A549 (cell line): ENCODE measurements at regions not wholly inside any gene's neighbourhood (a gene's known extent, or its start where the extent isn't known, plus 50 kb on each side); places are given as distances from the start of the nearest gene placed in this dataset.

Experiments used
- ATAC-seq, 2 experiments: fragments of 200-7000 bp in 1 of 2; fragments of >200 bp in 1 of 2; cut with Nextera tagmentation in 1 of 2; cut with Tn5 transposase in 1 of 2; 3 replicates each; pipeline versions ENCODE4 v1.8.0 to v1.9.1; 2018 to 2020; ENCODE audit warnings: mild to moderate bottlenecking in 1 of 2, moderate library complexity in 1 of 2
- CTCF ChIA-PET: fragments of 300-600 bp; sonication (Branson Sonifier 250); formaldehyde crosslinking; extraction: SDS; loops from one replicate; lab custom pipeline; 2021; ENCODE audit warnings: antibody characterized with exemption, inconsistent platforms; lab: Yijun Ruan, JAX
- POLR2A ChIA-PET: fragments of 350-600 bp; formaldehyde crosslinking; extraction: SDS; loops from one replicate; lab custom pipeline; 2021; ENCODE audit warnings: antibody characterized with exemption, inconsistent platforms; lab: Yijun Ruan, JAX
- DNase-seq, 2 experiments: peaks; one replicate each; pipeline versions ENCODE4 v3.0.0 to v3.0.0-alpha.2; 2011 to 2016; ENCODE audit warnings: low read depth in 1 of 2, low spot score in 1 of 2
- FAIRE-seq: peaks from 2 replicates; lab custom pipeline; 2011; peaks lifted over from hg19 to GRCh38; lab: Jason Lieb, UNC
- H3K27ac ChIP-seq, 2 experiments: fragments of >200 bp; sonication (Bioruptor Twin); formaldehyde crosslinking; 3 replicates each; pipeline ENCODE4 v1.5.1; 2016 to 2017
- H3K4me1 ChIP-seq: fragments of >200 bp; sonication (Bioruptor Twin); formaldehyde crosslinking; 3 replicates; pipeline ENCODE4 v1.6.1; 2016
- H3K4me2 ChIP-seq: fragments of >200 bp; sonication (Bioruptor Twin); formaldehyde crosslinking; 3 replicates; pipeline ENCODE4 v1.6.1; 2016
- H3K4me3 ChIP-seq: fragments of >200 bp; sonication (Bioruptor Twin); formaldehyde crosslinking; 3 replicates; pipeline ENCODE4 v1.5.1; 2016
- H3K9me3 ChIP-seq: fragments of >200 bp; sonication (Bioruptor Twin); formaldehyde crosslinking; 3 replicates; pipeline ENCODE4 v1.6.1; 2016
- BCL3 ChIP-seq: fragments of >200 bp; sonication (Bioruptor Twin); formaldehyde crosslinking; IDR thresholded peaks from 3 replicates; pipeline ENCODE4 v1.6.1; 2016
- CHD4 ChIP-seq: fragments of 200-600 bp; sonication (generic); IDR thresholded peaks from 2 replicates; pipeline ENCODE4 v1.6.1; 2016; ENCODE audit warnings: antibody characterized with exemption, mild to moderate bottlenecking, borderline replicate concordance
- CTCF ChIP-seq: fragments of >200 bp; sonication (Bioruptor Twin); formaldehyde crosslinking; IDR thresholded peaks from 3 replicates; pipeline ENCODE4 v1.5.1; 2016
- FOSL2 ChIP-seq, 2 experiments: fragments of 450-650 bp in 1 of 2; fragments of >200 bp in 1 of 2; sonication (Bioruptor Twin) in 1 of 2; formaldehyde crosslinking; IDR thresholded peaks; 2 replicates each; pipeline versions ENCODE4 v1.5.0 to v1.6.1; 2016 to 2020; ENCODE audit warnings: mild to moderate bottlenecking in 1 of 2, moderate library complexity in 1 of 2
- HEYL ChIP-seq: fragments of 250-450 bp; sonication (Bioruptor Pico); IDR thresholded peaks from 2 replicates; pipeline ENCODE4 v1.8.0; 2021; ENCODE audit warnings: mild to moderate bottlenecking, moderate library complexity
- HOXB13 ChIP-seq: fragments of 250-450 bp; sonication (Bioruptor Pico); IDR thresholded peaks from 2 replicates; pipeline ENCODE4 v1.5.0; 2020; ENCODE audit warnings: low read depth, mild to moderate bottlenecking, moderate library complexity
- JUN ChIP-seq, 2 experiments: fragments of >200 bp; sonication (Bioruptor Twin); formaldehyde crosslinking; IDR thresholded peaks; 2 replicates in 1 of 2; 3 replicates in 1 of 2; pipeline ENCODE4 v1.6.1; 2016 to 2017
- MAX ChIP-seq: IDR thresholded peaks from 2 replicates; pipeline ENCODE4 v1.6.1; 2012
- NFE2L2 ChIP-seq: fragments of 150-350 bp; conservative IDR thresholded peaks from 2 replicates; pipeline ENCODE4 v1.6.1; 2014; ENCODE audit warnings: low read length
- RAD21 ChIP-seq, 2 experiments: fragments of >200 bp in 1 of 2; sonication (Bioruptor Twin) in 1 of 2; formaldehyde crosslinking in 1 of 2; IDR thresholded peaks in 1 of 2; conservative IDR thresholded peaks in 1 of 2; 2 replicates in 1 of 2; 3 replicates in 1 of 2; pipeline ENCODE4 v1.6.1; 2012 to 2018; ENCODE audit warnings: inconsistent platforms in 1 of 2
- RFX5 ChIP-seq: fragments of 450-650 bp; IDR thresholded peaks from 2 replicates; pipeline ENCODE4 v1.7.1; 2014; ENCODE audit warnings: antibody characterized with exemption, mild to moderate bottlenecking, moderate library complexity
- RNF2 ChIP-seq: fragments of 200-600 bp; sonication (generic); IDR thresholded peaks from 2 replicates; pipeline ENCODE4 v1.6.1; 2016; ENCODE audit warnings: low read depth, mild to moderate bottlenecking, antibody characterized with exemption, moderate library complexity, borderline replicate concordance
- TFCP2L1 ChIP-seq: fragments of 250-450 bp; sonication (Bioruptor Pico); IDR thresholded peaks from 2 replicates; pipeline ENCODE4 v1.5.0; 2021; ENCODE audit warnings: mild to moderate bottlenecking
- ZSCAN20 ChIP-seq: fragments of 250-450 bp; sonication (Bioruptor Pico); IDR thresholded peaks from 2 replicates; pipeline ENCODE4 v1.8.0; 2022; ENCODE audit warnings: mild to moderate bottlenecking, moderate library complexity
- WGBS: methylation state at CpG from one replicate; pipeline ENCODE4 v1.1.6; 2017; ENCODE audit errors: missing lambda C conversion rate; 5-methylcytosine and 5-hydroxymethylcytosine counted together
- TF ChIP-seq, protein P1 (sequence below): fragments of 250-450 bp; sonication (Bioruptor Pico); IDR thresholded peaks from 2 replicates; pipeline ENCODE4 v1.5.0; 2021; ENCODE audit warnings: mild to moderate bottlenecking, moderate library complexity, borderline replicate concordance
- TF ChIP-seq, protein P2 (sequence below): fragments of 150-350 bp; IDR thresholded peaks from 2 replicates; pipeline ENCODE4 v1.6.1; 2014; ENCODE audit warnings: low read depth, mild to moderate bottlenecking, low read length

GRCh38 chr7:33757563-33758165, 147.7 kb upstream of the BMPER start (continued):
- TF ChIP-seq, protein P1, sequence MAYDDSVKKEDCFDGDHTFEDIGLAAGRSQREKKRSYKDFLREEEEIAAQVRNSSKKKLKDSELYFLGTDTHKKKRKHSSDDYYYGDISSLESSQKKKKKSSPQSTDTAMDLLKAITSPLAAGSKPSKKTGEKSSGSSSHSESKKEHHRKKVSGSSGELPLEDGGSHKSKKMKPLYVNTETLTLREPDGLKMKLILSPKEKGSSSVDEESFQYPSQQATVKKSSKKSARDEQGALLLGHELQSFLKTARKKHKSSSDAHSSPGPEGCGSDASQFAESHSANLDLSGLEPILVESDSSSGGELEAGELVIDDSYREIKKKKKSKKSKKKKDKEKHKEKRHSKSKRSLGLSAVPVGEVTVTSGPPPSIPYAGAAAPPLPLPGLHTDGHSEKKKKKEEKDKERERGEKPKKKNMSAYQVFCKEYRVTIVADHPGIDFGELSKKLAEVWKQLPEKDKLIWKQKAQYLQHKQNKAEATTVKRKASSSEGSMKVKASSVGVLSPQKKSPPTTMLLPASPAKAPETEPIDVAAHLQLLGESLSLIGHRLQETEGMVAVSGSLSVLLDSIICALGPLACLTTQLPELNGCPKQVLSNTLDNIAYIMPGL: no peak
- TF ChIP-seq FOSL2 (IDR thresholded peaks at IDR 0.05): no peak
- no peak for TF ChIP-seq FOSL2 (CRISPR knock-in tag; IDR thresholded peaks at IDR 0.05)
- TF ChIP-seq CTCF: peak; percentile 70
- TF ChIP-seq RAD21 (conservative IDR thresholded peaks at IDR 0.05 in 1 of 2, IDR thresholded peaks at IDR 0.05 in 1 of 2): peak; percentile 54 to 62

DNA sequence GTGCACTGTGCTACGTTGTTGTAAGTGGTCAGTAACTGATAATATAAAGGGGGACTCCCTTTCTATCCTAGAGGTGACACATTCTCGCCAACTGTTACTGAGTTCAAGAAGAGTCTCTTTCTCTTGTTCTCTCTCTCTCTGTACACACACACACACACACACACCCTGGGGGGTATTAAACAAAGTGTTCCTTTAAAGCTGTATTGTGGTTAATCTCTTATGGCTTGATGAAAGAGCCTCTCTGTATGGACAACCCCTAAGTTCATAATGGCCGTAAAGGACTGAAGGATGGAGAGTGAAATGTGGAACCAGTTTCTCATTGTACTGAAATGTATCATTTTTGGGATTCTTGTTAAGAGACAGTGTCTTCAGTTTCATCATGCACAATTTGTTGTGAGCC, 145.2 kb upstream of the BMPER start:
- no peak for DNase-seq
- ChIA-PET CTCF (interaction anchor here (0.6 to 3.4 kb wide), 5 partner anchors 10 to 280 kb away, joined by 3 to 19 read pairs (median 4); no protein-coding TSS in a partner anchor), POLR2A (no interaction called here)
- Histone ChIP-seq H3K27ac (no peak overlapping the region), H3K4me3 (no peak overlapping the region), H3K4me1 (0 out of 3 replicates have a peak, but pooled peaks cover 6% of the 10 kb centered on the region), H3K9me3 (no peaks in the 10 kb centered on the region), H3K4me2 (no peak overlapping the region)
- FAIRE-seq: no peak
- ATAC-seq: no peak
- 69% methylated on average over 3 of the region's 3 CpGs for WGBS
- TF ChIP-seq CHD4: no peak
- TF ChIP-seq JUN (IDR thresholded peaks at IDR 0.05): no peak
- TF ChIP-seq TFCP2L1 (CRISPR knock-in tag): no peak
- TF ChIP-seq, protein P2, sequence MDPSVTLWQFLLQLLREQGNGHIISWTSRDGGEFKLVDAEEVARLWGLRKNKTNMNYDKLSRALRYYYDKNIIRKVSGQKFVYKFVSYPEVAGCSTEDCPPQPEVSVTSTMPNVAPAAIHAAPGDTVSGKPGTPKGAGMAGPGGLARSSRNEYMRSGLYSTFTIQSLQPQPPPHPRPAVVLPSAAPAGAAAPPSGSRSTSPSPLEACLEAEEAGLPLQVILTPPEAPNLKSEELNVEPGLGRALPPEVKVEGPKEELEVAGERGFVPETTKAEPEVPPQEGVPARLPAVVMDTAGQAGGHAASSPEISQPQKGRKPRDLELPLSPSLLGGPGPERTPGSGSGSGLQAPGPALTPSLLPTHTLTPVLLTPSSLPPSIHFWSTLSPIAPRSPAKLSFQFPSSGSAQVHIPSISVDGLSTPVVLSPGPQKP: no peak
- no peak for TF ChIP-seq MAX
- no peak for TF ChIP-seq BCL3
- no peak for TF ChIP-seq RNF2
- no peak for TF ChIP-seq FOSL2 (IDR thresholded peaks at IDR 0.05)
- TF ChIP-seq FOSL2 (CRISPR knock-in tag; IDR thresholded peaks at IDR 0.05): no peak
- TF ChIP-seq HEYL (CRISPR knock-in tag): no peak
- no peak for TF ChIP-seq RFX5
- no peak for TF ChIP-seq HOXB13
- no peak for TF ChIP-seq NFE2L2

DNA sequence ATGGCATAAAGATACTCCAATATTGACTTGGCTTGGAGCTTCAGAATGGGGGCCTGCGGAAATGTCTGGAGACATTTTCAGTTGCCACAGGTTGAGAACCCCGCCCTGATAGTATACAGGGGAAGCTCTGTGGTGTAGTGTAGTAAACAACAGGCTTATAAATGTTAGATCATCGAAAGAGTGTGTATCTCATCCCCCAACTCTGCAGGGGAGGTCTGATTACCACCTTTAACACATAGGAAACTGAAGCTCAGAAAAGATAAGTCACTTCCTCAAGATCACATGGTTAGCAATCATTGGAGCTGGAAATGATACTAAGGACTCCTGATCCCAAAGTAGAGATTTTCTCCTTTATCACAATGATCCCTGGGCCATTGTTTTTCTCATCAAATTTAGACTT, 144.5 kb upstream of the BMPER start:
- no peak overlapping the region for H3K27ac ChIP-seq
- ATAC-seq (no peak), DNase-seq (no peak), FAIRE-seq (no peak)
- CTCF ChIA-PET: interaction anchor here (1.0 to 3.4 kb wide), 3 partner anchors 11 to 134 kb away, joined by 3 to 19 read pairs (median 4); no protein-coding TSS in a partner anchor
- H3K4me3 ChIP-seq: no peak overlapping the region
- POLR2A ChIA-PET: no interaction called here
- no peak overlapping the region for H3K4me2 ChIP-seq
- 0 out of 3 replicates have a peak, but pooled peaks cover 7% of the 10 kb centered on the region for H3K4me1 ChIP-seq
- no peaks in the 10 kb centered on the region for H3K9me3 ChIP-seq
- WGBS: 41% methylated on average over 3 of the region's 3 CpGs
- no peak for TF ChIP-seq ZSCAN20
- TF ChIP-seq, all 56 proteins: peak for 0
